WERI-Rb-1 (cell line): ENCODE measurements at regions not wholly inside any gene's neighbourhood (a gene's known extent, or its start where the extent isn't known, plus 50 kb on each side); places are given as distances from the start of the nearest gene placed in this dataset.
"Not testable (repeated sequence)": the region's sequence is repeated elsewhere in the genome, so short reads cannot be mapped to it uniquely, and the experiment has no call there.

Experiments
- DNase-seq: peaks from one replicate; pipeline ENCODE4 v3.0.0-alpha.2; 2020
- H3K27ac ChIP-seq: fragments of 250-450 bp; sonication (Bioruptor Pico); 2 replicates; pipeline ENCODE4 v1.5.1; 2020; ENCODE audit warnings: mild to moderate bottlenecking, moderate library complexity
- H3K27me3 ChIP-seq: fragments of 250-450 bp; sonication (Bioruptor Pico); 2 replicates; pipeline ENCODE4 v1.5.1; 2021; ENCODE audit warnings: mild to moderate bottlenecking, low read depth, moderate library complexity; ENCODE audit not compliant: insufficient read depth, severe bottlenecking
- H3K36me3 ChIP-seq: fragments of 250-450 bp; sonication (Bioruptor Pico); 2 replicates; pipeline ENCODE4 v1.5.1; 2020; ENCODE audit warnings: mild to moderate bottlenecking, moderate library complexity
- H3K4me3 ChIP-seq: 2 replicates; pipeline ENCODE4 v1.5.1; 2011; ENCODE audit warnings: low read depth, mild to moderate bottlenecking, control low read depth, low read length
- H3K9me3 ChIP-seq: fragments of 250-450 bp; sonication (Bioruptor Pico); 2 replicates; pipeline ENCODE4 v1.5.1; 2021; ENCODE audit warnings: mild to moderate bottlenecking, moderate library complexity; ENCODE audit not compliant: severe bottlenecking
- TF ChIP-seq, protein P1 (sequence below): IDR thresholded peaks from 2 replicates; pipeline ENCODE4 v1.5.1; 2011; ENCODE audit warnings: low read depth, mild to moderate bottlenecking, control low read depth, inconsistent platforms, low read length

DNA sequence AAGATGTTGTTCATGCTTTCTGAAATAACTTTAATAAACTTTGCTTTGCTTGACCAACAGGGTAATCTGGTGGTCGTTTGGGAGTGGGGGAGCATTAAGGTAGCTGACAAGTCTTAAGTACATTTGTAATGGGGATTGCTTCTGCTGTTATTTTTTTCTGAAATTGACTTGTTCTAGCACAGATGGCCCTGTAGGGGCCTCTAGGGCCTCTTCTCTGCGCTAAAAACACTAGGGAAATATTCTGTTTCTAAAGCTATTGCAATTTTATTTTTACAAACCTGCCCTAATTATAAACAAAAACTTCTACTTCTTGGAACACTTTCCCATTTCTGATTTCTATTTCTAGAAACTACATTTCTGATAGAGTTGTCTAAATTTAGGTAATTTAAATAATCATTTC is 191.3 kb upstream of the KCNJ3 start:
- H3K9me3 ChIP-seq = no peaks in the 10 kb centered on the region
- H3K27ac ChIP-seq = no peak overlapping the region
- no peak overlapping the region for H3K4me3 ChIP-seq
- TF ChIP-seq, protein P1, sequence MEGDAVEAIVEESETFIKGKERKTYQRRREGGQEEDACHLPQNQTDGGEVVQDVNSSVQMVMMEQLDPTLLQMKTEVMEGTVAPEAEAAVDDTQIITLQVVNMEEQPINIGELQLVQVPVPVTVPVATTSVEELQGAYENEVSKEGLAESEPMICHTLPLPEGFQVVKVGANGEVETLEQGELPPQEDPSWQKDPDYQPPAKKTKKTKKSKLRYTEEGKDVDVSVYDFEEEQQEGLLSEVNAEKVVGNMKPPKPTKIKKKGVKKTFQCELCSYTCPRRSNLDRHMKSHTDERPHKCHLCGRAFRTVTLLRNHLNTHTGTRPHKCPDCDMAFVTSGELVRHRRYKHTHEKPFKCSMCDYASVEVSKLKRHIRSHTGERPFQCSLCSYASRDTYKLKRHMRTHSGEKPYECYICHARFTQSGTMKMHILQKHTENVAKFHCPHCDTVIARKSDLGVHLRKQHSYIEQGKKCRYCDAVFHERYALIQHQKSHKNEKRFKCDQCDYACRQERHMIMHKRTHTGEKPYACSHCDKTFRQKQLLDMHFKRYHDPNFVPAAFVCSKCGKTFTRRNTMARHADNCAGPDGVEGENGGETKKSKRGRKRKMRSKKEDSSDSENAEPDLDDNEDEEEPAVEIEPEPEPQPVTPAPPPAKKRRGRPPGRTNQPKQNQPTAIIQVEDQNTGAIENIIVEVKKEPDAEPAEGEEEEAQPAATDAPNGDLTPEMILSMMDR = peak; percentile 9; the same call in 1 of the 2 replicates
- DNase-seq = no peak
- no peaks in the 10 kb centered on the region for H3K27me3 ChIP-seq
- H3K36me3 ChIP-seq = no peaks in the 10 kb centered on the region

DNA sequence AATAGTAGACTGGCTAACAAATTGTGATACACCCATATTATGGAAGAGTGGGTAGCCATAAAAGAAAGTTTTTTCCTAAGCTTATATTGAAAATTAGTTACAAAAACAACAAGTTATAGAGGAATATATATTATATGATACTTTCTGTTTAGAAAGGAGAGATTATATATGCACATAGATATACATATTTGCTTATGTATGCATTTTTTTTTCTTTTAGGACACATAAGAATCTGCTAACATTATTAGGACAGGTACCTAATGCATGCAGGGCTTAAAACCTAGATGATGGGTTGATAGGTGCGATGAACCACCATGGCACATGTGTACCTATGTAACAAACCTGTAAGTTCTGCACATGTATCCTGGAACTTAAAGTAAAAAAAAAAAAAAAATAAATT is 179.6 kb upstream of the KCNJ3 start:
- Histone ChIP-seq H3K36me3 (no peaks in the 10 kb centered on the region), H3K27me3 (no peaks in the 10 kb centered on the region), H3K9me3 (no peaks in the 10 kb centered on the region), H3K27ac (no peak overlapping the region), H3K4me3 (no peak overlapping the region)
- no peak for DNase-seq
- TF ChIP-seq, protein P1 = no peak

DNA sequence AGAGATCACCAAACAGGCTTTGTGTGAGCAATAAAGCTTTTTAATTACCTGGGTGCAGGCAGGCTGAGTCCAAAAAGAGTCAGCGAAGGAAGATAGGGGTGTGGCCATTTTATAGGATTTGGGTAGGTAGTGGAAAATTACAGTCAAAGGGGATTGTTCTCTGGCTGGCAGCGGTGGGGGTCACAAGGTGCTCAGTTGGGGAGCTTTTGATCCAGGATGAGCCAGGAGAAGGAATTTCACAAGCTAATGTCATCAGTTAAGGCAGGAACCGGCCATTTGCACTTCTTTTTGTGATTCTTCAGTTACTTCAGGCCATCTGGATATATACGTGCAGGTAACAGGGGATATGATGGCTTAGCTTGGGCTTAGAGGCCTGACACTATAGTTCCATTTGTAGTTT is 177.5 kb upstream of the KCNJ3 start:
- H3K4me3 ChIP-seq, H3K9me3 ChIP-seq, DNase-seq, H3K27ac ChIP-seq, H3K27me3 ChIP-seq, H3K36me3 ChIP-seq: not testable (repeated sequence)

DNA sequence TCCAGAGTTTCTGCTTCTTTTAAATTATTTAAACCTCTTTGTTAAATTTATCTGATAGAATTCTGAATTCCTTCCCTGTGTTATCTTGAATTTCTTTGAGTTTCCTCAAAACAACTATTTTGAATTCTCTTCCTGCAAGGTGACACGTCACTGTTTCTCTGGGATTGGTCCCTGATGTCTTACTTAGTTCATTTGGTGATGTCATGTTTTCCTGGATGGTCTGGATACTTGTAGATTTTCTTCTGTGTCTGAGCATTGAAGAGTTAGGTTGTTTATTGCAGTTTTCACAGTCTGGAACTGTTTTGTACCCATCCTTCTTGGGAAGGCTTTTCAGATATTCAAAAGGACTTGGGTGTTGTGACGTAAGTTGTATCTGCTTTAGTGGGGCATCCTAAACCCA is 172.3 kb upstream of the KCNJ3 start:
- TF ChIP-seq, protein P1 = no peak
- Histone ChIP-seq H3K9me3 (no peaks in the 10 kb centered on the region), H3K27me3 (no peaks in the 10 kb centered on the region), H3K27ac (no peak overlapping the region), H3K36me3 (no peaks in the 10 kb centered on the region), H3K4me3 (no peak overlapping the region)
- DNase-seq = no peak

DNA sequence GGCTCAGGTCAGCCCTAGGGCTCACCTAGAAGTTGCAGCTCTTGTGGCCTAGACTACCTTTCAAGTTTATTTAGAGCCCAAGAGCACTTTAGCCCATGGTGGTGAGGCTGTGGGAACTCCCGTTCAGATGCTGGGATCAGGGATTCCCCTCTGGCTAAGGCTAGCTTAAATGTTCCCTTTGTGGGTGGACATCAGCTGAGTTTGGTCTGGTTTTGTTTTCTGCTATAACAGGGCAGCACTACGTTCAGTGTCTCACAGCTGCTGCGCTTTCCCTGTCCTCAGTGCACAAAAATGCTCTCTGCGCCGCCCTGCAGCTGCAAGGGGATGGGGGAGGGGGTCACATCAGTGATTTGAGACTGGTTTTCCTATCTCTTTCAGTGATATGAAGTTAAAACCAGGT is 170.5 kb upstream of the KCNJ3 start:
- no peak overlapping the region for H3K4me3 ChIP-seq
- H3K27me3 ChIP-seq = no peaks in the 10 kb centered on the region
- DNase-seq = no peak
- no peaks in the 10 kb centered on the region for H3K9me3 ChIP-seq
- H3K36me3 ChIP-seq = no peaks in the 10 kb centered on the region
- TF ChIP-seq, protein P1 = no peak
- no peak overlapping the region for H3K27ac ChIP-seq

DNA sequence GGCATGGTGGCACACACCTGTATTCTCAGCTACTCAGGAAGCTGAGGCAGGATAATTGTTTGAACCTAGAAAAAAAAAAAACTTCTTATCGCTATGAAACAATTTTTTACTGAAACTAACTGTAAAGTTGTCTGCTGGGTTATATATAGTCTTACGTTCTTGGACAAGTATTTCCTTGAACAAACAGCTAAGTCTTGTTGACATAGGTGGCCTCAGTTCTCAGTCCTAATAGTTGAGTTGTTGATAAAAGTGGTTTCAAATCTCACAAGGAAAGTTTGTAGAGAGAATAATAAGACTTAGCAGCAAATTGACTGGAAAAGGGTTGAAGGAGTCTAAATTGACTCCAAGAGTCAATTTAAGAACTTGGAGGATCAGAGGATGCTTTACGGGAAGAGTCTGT is 166.5 kb upstream of the KCNJ3 start:
- TF ChIP-seq, protein P1 = no peak
- H3K36me3 ChIP-seq = no peaks in the 10 kb centered on the region
- H3K9me3 ChIP-seq = no peaks in the 10 kb centered on the region
- H3K27ac ChIP-seq = no peak overlapping the region
- no peak for DNase-seq
- no peak overlapping the region for H3K4me3 ChIP-seq
- no peaks in the 10 kb centered on the region for H3K27me3 ChIP-seq
